ENCODE measurements at regions not wholly inside any gene's neighbourhood (a gene's known extent, or its start where the extent isn't known, plus 50 kb on each side); places are given as distances from the start of the nearest gene placed in this dataset.

DNA sequence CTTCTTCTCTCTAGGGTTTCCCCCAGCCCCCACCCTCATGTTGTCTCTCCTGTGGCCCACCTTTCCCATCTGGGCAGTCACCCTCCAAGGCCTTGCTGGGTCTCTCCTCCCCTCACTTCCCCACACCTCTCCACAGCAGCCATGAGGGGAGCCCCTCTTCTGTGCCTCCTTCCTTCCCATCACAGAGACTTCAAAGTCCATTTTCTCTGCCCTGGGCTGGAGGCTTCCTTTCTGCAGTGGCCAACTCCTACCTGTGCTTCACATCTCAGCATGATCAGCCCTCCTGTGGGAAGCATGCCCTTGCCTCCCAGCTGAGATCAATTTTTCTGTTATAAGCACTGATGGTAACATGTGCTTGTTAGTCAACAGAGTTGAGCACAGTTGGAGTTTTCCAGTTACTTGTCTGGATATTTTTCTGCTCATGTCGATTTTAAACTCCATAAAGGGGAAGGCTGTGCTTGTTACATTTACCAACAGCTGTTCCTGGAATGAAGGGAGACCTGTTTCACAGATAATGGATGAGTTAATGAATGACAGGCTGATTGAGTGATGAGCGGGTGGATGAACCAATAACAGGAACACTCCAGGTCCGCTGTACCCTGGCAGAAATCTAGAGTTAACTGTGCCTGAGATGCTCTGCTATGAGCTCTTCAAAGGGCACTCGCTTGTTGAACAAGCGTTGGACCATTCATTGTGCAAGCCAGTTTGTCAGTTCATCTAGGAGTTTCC lies 71.4 kb upstream of the PRSS58 start:
- H3K27me3 ChIP-seq (ENCODE audit: insufficient read depth, poor library complexity, severe bottlenecking): no peaks in the 10 kb centered on the region
- no peak overlapping the region for H3K4me3 ChIP-seq (replicated peaks; ENCODE audit: insufficient read depth, low read length)
- no peak overlapping the region for H3K27ac ChIP-seq (replicated peaks)
- no peak for DNase-seq (ENCODE audit: low read depth in 1 of 2, low spot score in 1 of 2)
- TF ChIP-seq POLR2AphosphoS5 (IDR thresholded peaks at IDR 0.05; ENCODE audit: low read depth): no peak
- TF ChIP-seq GABPA (IDR thresholded peaks at IDR 0.05; ENCODE audit: low read depth): no peak
- TF ChIP-seq, protein P1, sequence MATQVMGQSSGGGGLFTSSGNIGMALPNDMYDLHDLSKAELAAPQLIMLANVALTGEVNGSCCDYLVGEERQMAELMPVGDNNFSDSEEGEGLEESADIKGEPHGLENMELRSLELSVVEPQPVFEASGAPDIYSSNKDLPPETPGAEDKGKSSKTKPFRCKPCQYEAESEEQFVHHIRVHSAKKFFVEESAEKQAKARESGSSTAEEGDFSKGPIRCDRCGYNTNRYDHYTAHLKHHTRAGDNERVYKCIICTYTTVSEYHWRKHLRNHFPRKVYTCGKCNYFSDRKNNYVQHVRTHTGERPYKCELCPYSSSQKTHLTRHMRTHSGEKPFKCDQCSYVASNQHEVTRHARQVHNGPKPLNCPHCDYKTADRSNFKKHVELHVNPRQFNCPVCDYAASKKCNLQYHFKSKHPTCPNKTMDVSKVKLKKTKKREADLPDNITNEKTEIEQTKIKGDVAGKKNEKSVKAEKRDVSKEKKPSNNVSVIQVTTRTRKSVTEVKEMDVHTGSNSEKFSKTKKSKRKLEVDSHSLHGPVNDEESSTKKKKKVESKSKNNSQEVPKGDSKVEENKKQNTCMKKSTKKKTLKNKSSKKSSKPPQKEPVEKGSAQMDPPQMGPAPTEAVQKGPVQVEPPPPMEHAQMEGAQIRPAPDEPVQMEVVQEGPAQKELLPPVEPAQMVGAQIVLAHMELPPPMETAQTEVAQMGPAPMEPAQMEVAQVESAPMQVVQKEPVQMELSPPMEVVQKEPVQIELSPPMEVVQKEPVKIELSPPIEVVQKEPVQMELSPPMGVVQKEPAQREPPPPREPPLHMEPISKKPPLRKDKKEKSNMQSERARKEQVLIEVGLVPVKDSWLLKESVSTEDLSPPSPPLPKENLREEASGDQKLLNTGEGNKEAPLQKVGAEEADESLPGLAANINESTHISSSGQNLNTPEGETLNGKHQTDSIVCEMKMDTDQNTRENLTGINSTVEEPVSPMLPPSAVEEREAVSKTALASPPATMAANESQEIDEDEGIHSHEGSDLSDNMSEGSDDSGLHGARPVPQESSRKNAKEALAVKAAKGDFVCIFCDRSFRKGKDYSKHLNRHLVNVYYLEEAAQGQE (IDR thresholded peaks at IDR 0.05; ENCODE audit: insufficient replicate concordance, low read depth): no peak
- no peak for TF ChIP-seq SPI1 (IDR thresholded peaks at IDR 0.05; ENCODE audit: borderline replicate concordance, low read depth)
- no peak for TF ChIP-seq CTCF (IDR thresholded peaks at IDR 0.05; ENCODE audit: insufficient read depth, low read length)

DNA sequence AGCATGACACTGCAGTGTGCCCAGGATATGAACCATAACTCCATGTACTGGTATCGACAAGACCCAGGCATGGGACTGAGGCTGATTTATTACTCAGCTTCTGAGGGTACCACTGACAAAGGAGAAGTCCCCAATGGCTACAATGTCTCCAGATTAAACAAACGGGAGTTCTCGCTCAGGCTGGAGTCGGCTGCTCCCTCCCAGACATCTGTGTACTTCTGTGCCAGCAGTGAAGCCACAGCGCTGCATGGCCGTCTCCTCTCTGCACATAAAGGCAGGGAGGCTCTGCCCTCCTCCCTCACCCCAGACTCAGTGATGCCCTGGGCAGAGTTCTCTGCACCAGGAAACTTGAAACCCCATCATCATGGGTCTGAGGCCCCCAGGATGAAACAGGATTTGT lies 70.7 kb upstream of the PRSS58 start:
- DNase-seq (ENCODE audit: low read depth in 1 of 2, low spot score in 1 of 2): no peak
- H3K27ac ChIP-seq (replicated peaks): no peak overlapping the region
- TF ChIP-seq, protein P1 (IDR thresholded peaks at IDR 0.05; ENCODE audit: insufficient replicate concordance, low read depth): no peak
- TF ChIP-seq POLR2AphosphoS5 (IDR thresholded peaks at IDR 0.05; ENCODE audit: low read depth) (no peak), GABPA (IDR thresholded peaks at IDR 0.05; ENCODE audit: low read depth) (no peak), CTCF (IDR thresholded peaks at IDR 0.05; ENCODE audit: insufficient read depth, low read length) (no peak), SPI1 (IDR thresholded peaks at IDR 0.05; ENCODE audit: borderline replicate concordance, low read depth) (no peak)
- no peaks in the 10 kb centered on the region for H3K27me3 ChIP-seq (ENCODE audit: insufficient read depth, poor library complexity, severe bottlenecking)
- no peak overlapping the region for H3K4me3 ChIP-seq (replicated peaks; ENCODE audit: insufficient read depth, low read length)

- H3K27me3 ChIP-seq (ENCODE audit: insufficient read depth, poor library complexity, severe bottlenecking): no peaks in the 10 kb centered on the region
- H3K4me3 ChIP-seq (replicated peaks; ENCODE audit: insufficient read depth, low read length): no peak overlapping the region
- no peak for TF ChIP-seq GABPA (IDR thresholded peaks at IDR 0.05; ENCODE audit: low read depth)
- no peak for TF ChIP-seq CTCF (IDR thresholded peaks at IDR 0.05; ENCODE audit: insufficient read depth, low read length)
- TF ChIP-seq SPI1 (IDR thresholded peaks at IDR 0.05; ENCODE audit: borderline replicate concordance, low read depth): no peak
- H3K27ac ChIP-seq (replicated peaks): no peak overlapping the region
- DNase-seq (ENCODE audit: low read depth in 1 of 2, low spot score in 1 of 2): no peak
Measured at GRCh38 chr7:142327628-142328405, 70.0 kb upstream of the PRSS58 start.
